ENCODE measurements at regions not wholly inside any gene's neighbourhood (a gene's known extent, or its start where the extent isn't known, plus 50 kb on each side); places are given as distances from the start of the nearest gene placed in this dataset.
"Not testable (repeated sequence)": the region's sequence is repeated elsewhere in the genome, so short reads cannot be mapped to it uniquely, and the experiment has no call there.

GRCh38 chr11:101786916-101787315 lies 127.9 kb upstream of the CEP126 start:
- Histone ChIP-seq H3K36me3 (ENCODE audit: control insufficient read depth in 2 of 2, insufficient read depth in 2 of 2, low read length in 2 of 2) (no peaks in the 10 kb centered on the region), H3K4me1 (ENCODE audit: control insufficient read depth in 2 of 2, insufficient read depth in 2 of 2, low read length in 2 of 2) (no peaks in the 10 kb centered on the region), H3K9me3 (ENCODE audit: control insufficient read depth in 2 of 2, low read length in 2 of 2) (no peaks in the 10 kb centered on the region), H3K27me3 (ENCODE audit: control insufficient read depth in 2 of 2, insufficient read depth in 2 of 2, low read length in 2 of 2) (no peaks in the 10 kb centered on the region), H3K9ac (ENCODE audit: low read depth in 1 of 2, low read length in 2 of 2) (no peak overlapping the region), H3K4me3 (ENCODE audit: low read length in 2 of 2) (no peak overlapping the region), H3K27ac (ENCODE audit: low read depth in 2 of 2, low read length in 2 of 2) (no peak overlapping the region)

DNA sequence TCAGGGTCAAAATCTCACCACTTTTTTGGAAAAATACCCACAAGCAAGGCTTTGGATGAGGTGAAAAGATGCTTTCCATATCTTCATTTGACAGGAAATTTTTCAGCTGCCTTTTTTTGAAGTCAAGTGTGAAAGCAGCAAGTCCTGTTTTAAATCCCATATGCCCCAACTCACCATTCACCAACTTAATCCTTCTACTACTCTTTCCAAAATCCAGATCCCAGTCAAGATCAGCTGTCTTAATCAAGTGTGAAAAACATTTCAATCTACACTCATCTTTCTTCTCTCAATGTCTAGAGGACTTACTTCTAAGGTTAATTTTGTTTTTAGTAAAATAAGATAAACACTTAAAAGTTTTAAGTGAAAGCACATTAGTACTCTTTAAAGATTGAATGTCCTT lies 128.4 kb upstream of the CEP126 start:
- Histone ChIP-seq H3K4me1 (ENCODE audit: control insufficient read depth in 2 of 2, insufficient read depth in 2 of 2, low read length in 2 of 2) (no peaks in the 10 kb centered on the region), H3K27me3 (ENCODE audit: control insufficient read depth in 2 of 2, insufficient read depth in 2 of 2, low read length in 2 of 2) (no peaks in the 10 kb centered on the region), H3K27ac (ENCODE audit: low read depth in 2 of 2, low read length in 2 of 2) (no peak overlapping the region), H3K36me3 (ENCODE audit: control insufficient read depth in 2 of 2, insufficient read depth in 2 of 2, low read length in 2 of 2) (no peaks in the 10 kb centered on the region), H3K9ac (ENCODE audit: low read depth in 1 of 2, low read length in 2 of 2) (no peak overlapping the region), H3K9me3 (ENCODE audit: control insufficient read depth in 2 of 2, low read length in 2 of 2) (no peaks in the 10 kb centered on the region), H3K4me3 (ENCODE audit: low read length in 2 of 2) (no peak overlapping the region)

GRCh38 chr11:101779167-101779566 lies 135.6 kb upstream of the CEP126 start:
- H3K27me3 ChIP-seq (ENCODE audit: control insufficient read depth in 2 of 2, insufficient read depth in 2 of 2, low read length in 2 of 2); H3K9ac ChIP-seq (ENCODE audit: low read depth in 1 of 2, low read length in 2 of 2); H3K4me1 ChIP-seq (ENCODE audit: control insufficient read depth in 2 of 2, insufficient read depth in 2 of 2, low read length in 2 of 2); H3K4me3 ChIP-seq (ENCODE audit: low read length in 2 of 2); H3K36me3 ChIP-seq (ENCODE audit: control insufficient read depth in 2 of 2, insufficient read depth in 2 of 2, low read length in 2 of 2); H3K27ac ChIP-seq (ENCODE audit: low read depth in 2 of 2, low read length in 2 of 2); H3K9me3 ChIP-seq (ENCODE audit: control insufficient read depth in 2 of 2, low read length in 2 of 2): not testable (repeated sequence)

- no peak overlapping the region for H3K4me3 ChIP-seq (ENCODE audit: low read length in 2 of 2)
- no peak overlapping the region for H3K9ac ChIP-seq (ENCODE audit: low read depth in 1 of 2, low read length in 2 of 2)
- no peaks in the 10 kb centered on the region for H3K27me3 ChIP-seq (ENCODE audit: control insufficient read depth in 2 of 2, insufficient read depth in 2 of 2, low read length in 2 of 2)
- no peaks in the 10 kb centered on the region for H3K9me3 ChIP-seq (ENCODE audit: control insufficient read depth in 2 of 2, low read length in 2 of 2)
- H3K27ac ChIP-seq (ENCODE audit: low read depth in 2 of 2, low read length in 2 of 2): no peak overlapping the region
- H3K36me3 ChIP-seq (ENCODE audit: control insufficient read depth in 2 of 2, insufficient read depth in 2 of 2, low read length in 2 of 2): no peaks in the 10 kb centered on the region
- H3K4me1 ChIP-seq (ENCODE audit: control insufficient read depth in 2 of 2, insufficient read depth in 2 of 2, low read length in 2 of 2): no peaks in the 10 kb centered on the region
These were observed 137.3 kb upstream of the CEP126 start for GRCh38 chr11:101777476-101777875.

GRCh38 chr11:101775033-101775432 lies 139.8 kb upstream of the CEP126 start:
- H3K9me3 ChIP-seq (ENCODE audit: control insufficient read depth in 2 of 2, low read length in 2 of 2): no peaks in the 10 kb centered on the region
- no peaks in the 10 kb centered on the region for H3K4me1 ChIP-seq (ENCODE audit: control insufficient read depth in 2 of 2, insufficient read depth in 2 of 2, low read length in 2 of 2)
- no peak overlapping the region for H3K9ac ChIP-seq (ENCODE audit: low read depth in 1 of 2, low read length in 2 of 2)
- no peaks in the 10 kb centered on the region for H3K36me3 ChIP-seq (ENCODE audit: control insufficient read depth in 2 of 2, insufficient read depth in 2 of 2, low read length in 2 of 2)
- H3K27me3 ChIP-seq (ENCODE audit: control insufficient read depth in 2 of 2, insufficient read depth in 2 of 2, low read length in 2 of 2): no peaks in the 10 kb centered on the region
- H3K27ac ChIP-seq (ENCODE audit: low read depth in 2 of 2, low read length in 2 of 2): no peak overlapping the region
- H3K4me3 ChIP-seq (ENCODE audit: low read length in 2 of 2): no peak overlapping the region

GRCh38 chr11:101770648-101771047 lies 144.2 kb upstream of the CEP126 start:
- Histone ChIP-seq H3K4me3 (ENCODE audit: low read length in 2 of 2) (no peak overlapping the region), H3K9ac (ENCODE audit: low read depth in 1 of 2, low read length in 2 of 2) (no peak overlapping the region), H3K36me3 (ENCODE audit: control insufficient read depth in 2 of 2, insufficient read depth in 2 of 2, low read length in 2 of 2) (no peaks in the 10 kb centered on the region), H3K9me3 (ENCODE audit: control insufficient read depth in 2 of 2, low read length in 2 of 2) (no peaks in the 10 kb centered on the region), H3K4me1 (ENCODE audit: control insufficient read depth in 2 of 2, insufficient read depth in 2 of 2, low read length in 2 of 2) (no peaks in the 10 kb centered on the region), H3K27me3 (ENCODE audit: control insufficient read depth in 2 of 2, insufficient read depth in 2 of 2, low read length in 2 of 2) (no peaks in the 10 kb centered on the region), H3K27ac (ENCODE audit: low read depth in 2 of 2, low read length in 2 of 2) (no peak overlapping the region)

GRCh38 chr11:101765932-101766331 lies 148.9 kb upstream of the CEP126 start:
- Histone ChIP-seq H3K9me3 (ENCODE audit: control insufficient read depth in 2 of 2, low read length in 2 of 2) (no peaks in the 10 kb centered on the region), H3K4me1 (ENCODE audit: control insufficient read depth in 2 of 2, insufficient read depth in 2 of 2, low read length in 2 of 2) (no peaks in the 10 kb centered on the region), H3K4me3 (ENCODE audit: low read length in 2 of 2) (no peak overlapping the region), H3K27me3 (ENCODE audit: control insufficient read depth in 2 of 2, insufficient read depth in 2 of 2, low read length in 2 of 2) (no peaks in the 10 kb centered on the region), H3K9ac (ENCODE audit: low read depth in 1 of 2, low read length in 2 of 2) (no peak overlapping the region), H3K36me3 (ENCODE audit: control insufficient read depth in 2 of 2, insufficient read depth in 2 of 2, low read length in 2 of 2) (no peaks in the 10 kb centered on the region), H3K27ac (ENCODE audit: low read depth in 2 of 2, low read length in 2 of 2) (no peak overlapping the region)

- H3K9ac ChIP-seq (ENCODE audit: low read depth in 1 of 2, low read length in 2 of 2): no peak overlapping the region
- H3K27ac ChIP-seq (ENCODE audit: low read depth in 2 of 2, low read length in 2 of 2): no peak overlapping the region
- H3K4me1 ChIP-seq (ENCODE audit: control insufficient read depth in 2 of 2, insufficient read depth in 2 of 2, low read length in 2 of 2): no peaks in the 10 kb centered on the region
- no peaks in the 10 kb centered on the region for H3K27me3 ChIP-seq (ENCODE audit: control insufficient read depth in 2 of 2, insufficient read depth in 2 of 2, low read length in 2 of 2)
- no peaks in the 10 kb centered on the region for H3K9me3 ChIP-seq (ENCODE audit: control insufficient read depth in 2 of 2, low read length in 2 of 2)
- no peaks in the 10 kb centered on the region for H3K36me3 ChIP-seq (ENCODE audit: control insufficient read depth in 2 of 2, insufficient read depth in 2 of 2, low read length in 2 of 2)
- H3K4me3 ChIP-seq (ENCODE audit: low read length in 2 of 2): no peak overlapping the region
These were observed 154.9 kb upstream of the CEP126 start for GRCh38 chr11:101759771-101760450.

DNA sequence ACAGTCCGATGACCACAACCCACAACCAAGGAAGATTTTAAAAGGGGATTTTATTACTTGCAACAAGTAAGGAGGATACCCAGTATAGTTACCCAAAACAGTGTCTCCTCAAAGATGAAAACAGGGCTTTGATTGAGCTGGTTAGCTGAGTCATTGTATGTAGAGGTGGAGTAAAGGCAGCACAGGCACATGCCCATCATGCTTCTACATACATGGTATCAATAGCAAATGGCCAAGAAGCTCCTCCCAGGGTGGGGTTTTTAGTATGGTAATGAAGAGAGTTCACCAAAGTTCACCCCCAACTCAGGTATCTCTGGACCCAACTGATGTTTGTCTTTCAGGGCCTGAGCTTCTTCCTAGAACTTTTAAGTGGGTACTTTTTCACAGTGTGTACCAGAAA lies 157.1 kb upstream of the CEP126 start:
- Histone ChIP-seq H3K4me3 (ENCODE audit: low read length in 2 of 2) (no peak overlapping the region), H3K9me3 (ENCODE audit: control insufficient read depth in 2 of 2, low read length in 2 of 2) (no peaks in the 10 kb centered on the region), H3K27me3 (ENCODE audit: control insufficient read depth in 2 of 2, insufficient read depth in 2 of 2, low read length in 2 of 2) (no peaks in the 10 kb centered on the region), H3K4me1 (ENCODE audit: control insufficient read depth in 2 of 2, insufficient read depth in 2 of 2, low read length in 2 of 2) (no peaks in the 10 kb centered on the region), H3K27ac (ENCODE audit: low read depth in 2 of 2, low read length in 2 of 2) (no peak overlapping the region), H3K9ac (ENCODE audit: low read depth in 1 of 2, low read length in 2 of 2) (no peak overlapping the region), H3K36me3 (ENCODE audit: control insufficient read depth in 2 of 2, insufficient read depth in 2 of 2, low read length in 2 of 2) (no peaks in the 10 kb centered on the region)

GRCh38 chr11:101748572-101749344 lies 165.0 kb upstream of the TRPC6 start:
- H3K36me3 ChIP-seq (ENCODE audit: control insufficient read depth in 2 of 2, insufficient read depth in 2 of 2, low read length in 2 of 2): no peaks in the 10 kb centered on the region
- H3K27ac ChIP-seq (ENCODE audit: low read depth in 2 of 2, low read length in 2 of 2): no peak overlapping the region
- no peaks in the 10 kb centered on the region for H3K27me3 ChIP-seq (ENCODE audit: control insufficient read depth in 2 of 2, insufficient read depth in 2 of 2, low read length in 2 of 2)
- H3K4me1 ChIP-seq (ENCODE audit: control insufficient read depth in 2 of 2, insufficient read depth in 2 of 2, low read length in 2 of 2): no peaks in the 10 kb centered on the region
- H3K9me3 ChIP-seq (ENCODE audit: control insufficient read depth in 2 of 2, low read length in 2 of 2): no peaks in the 10 kb centered on the region
- peak overlapping the region; percentile 27 to 53 for H3K4me3 ChIP-seq (ENCODE audit: low read length in 2 of 2)
- no peak overlapping the region for H3K9ac ChIP-seq (ENCODE audit: low read depth in 1 of 2, low read length in 2 of 2)
